SK-N-SH (cell line): ENCODE measurements at regions not wholly inside any gene's neighbourhood (a gene's known extent, or its start where the extent isn't known, plus 50 kb on each side); places are given as distances from the start of the nearest gene placed in this dataset.

Experiments used
- CTCF ChIA-PET: fragments of 300-600, 350-600 bp; formaldehyde crosslinking; extraction: SDS; loops from one replicate; lab custom pipeline; 2021; lab: Yijun Ruan, JAX
- POLR2A ChIA-PET: fragments of 350-600 bp; sonication (Branson Sonifier 250); formaldehyde crosslinking; extraction: SDS; loops from one replicate; lab custom pipeline; 2020; ENCODE audit warnings: antibody characterized with exemption, inconsistent platforms; lab: Yijun Ruan, JAX
- DNase-seq: peaks from one replicate; pipeline ENCODE4 v3.0.0; 2012
- H2AFZ ChIP-seq: fragments of 200-600 bp; sonication (generic); 2 replicates; pipeline ENCODE4 v1.8.1; 2016; ENCODE audit warnings: antibody characterized with exemption, mild to moderate bottlenecking, low read depth
- H3F3A ChIP-seq: fragments of 200-600 bp; sonication (generic); replicated peaks from 2 replicates; pipeline ENCODE3; 2016; ENCODE audit warnings: antibody characterized with exemption, mild to moderate bottlenecking; ENCODE audit not compliant: insufficient read depth
- H3K27ac ChIP-seq, 2 experiments: fragments of 200-500 bp in 1 of 2; fragments of 200-600 bp in 1 of 2; sonication (Bioruptor generic) in 1 of 2; sonication (generic), shearing (Covaris generic) in 1 of 2; 2 replicates each; pipeline versions ENCODE4 v1.5.1 to v1.6.1; 2014 to 2016; ENCODE audit warnings: low read depth in 2 of 2, inconsistent platforms in 1 of 2, low read length in 1 of 2, mild to moderate bottlenecking in 1 of 2, mixed read lengths in 1 of 2
- H3K27me3 ChIP-seq: fragments of 200-600 bp; sonication (generic), shearing (Covaris generic); 2 replicates; pipeline ENCODE4 v1.6.1; 2016; ENCODE audit warnings: mixed run types; ENCODE audit not compliant: insufficient read depth
- H3K36me3 ChIP-seq, 2 experiments: fragments of 200-500 bp in 1 of 2; fragments of 200-600 bp in 1 of 2; sonication (Bioruptor generic) in 1 of 2; sonication (generic) in 1 of 2; replicated peaks in 1 of 2; 2 replicates each; pipeline versions ENCODE3 to v1.5.1; 2014 to 2016; ENCODE audit warnings: low read length in 1 of 2, mild to moderate bottlenecking in 1 of 2; ENCODE audit not compliant: insufficient read depth in 2 of 2, control insufficient read depth in 1 of 2
- H3K4me1 ChIP-seq, 2 experiments: fragments of 200-500 bp in 1 of 2; fragments of 200-600 bp in 1 of 2; sonication (Bioruptor generic) in 1 of 2; sonication (generic), shearing (Covaris generic) in 1 of 2; 2 replicates each; pipeline versions ENCODE4 v1.5.1 to v1.6.1; 2014 to 2016; ENCODE audit warnings: low read depth in 1 of 2, low read length in 1 of 2, mixed run types in 1 of 2; ENCODE audit not compliant: insufficient read depth in 2 of 2, control insufficient read depth in 1 of 2
- H3K4me2 ChIP-seq: fragments of 200-600 bp; sonication (generic), shearing (Covaris generic); 2 replicates; pipeline ENCODE4 v1.6.1; 2017; ENCODE audit warnings: mixed run types
- H3K4me3 ChIP-seq, 2 experiments: fragments of 200-500 bp in 1 of 2; fragments of 200-600 bp in 1 of 2; sonication (Bioruptor generic) in 1 of 2; sonication (generic), shearing (Covaris generic) in 1 of 2; 2 replicates each; pipeline versions ENCODE4 v1.5.1 to v1.8.1; 2014 to 2016; ENCODE audit warnings: low read depth in 2 of 2, inconsistent platforms in 1 of 2, low read length in 1 of 2, mild to moderate bottlenecking in 1 of 2, mixed read lengths in 1 of 2, moderate library complexity in 1 of 2
- H3K79me2 ChIP-seq: fragments of 200-600 bp; sonication (generic); 2 replicates; pipeline ENCODE4 v1.8.1; 2017; ENCODE audit warnings: mild to moderate bottlenecking; ENCODE audit not compliant: insufficient read depth
- H3K9ac ChIP-seq: fragments of 200-600 bp; sonication (generic); 2 replicates; pipeline ENCODE4 v1.6.1; 2017; ENCODE audit warnings: mixed run types
- H3K9me2 ChIP-seq: fragments of 200-600 bp; sonication (generic); 2 replicates; pipeline ENCODE4 v1.6.1; 2017; ENCODE audit warnings: mixed run types
- H3K9me3 ChIP-seq: fragments of 200-600 bp; sonication (generic); 2 replicates; pipeline ENCODE4 v1.6.1; 2017; ENCODE audit warnings: mixed run types, mild to moderate bottlenecking, moderate library complexity
- H4K20me1 ChIP-seq: fragments of 200-600 bp; sonication (generic); 2 replicates; pipeline ENCODE4 v1.6.1; 2017; ENCODE audit warnings: mild to moderate bottlenecking, mixed run types; ENCODE audit not compliant: insufficient read depth
- ELF1 ChIP-seq: IDR thresholded peaks from 2 replicates; pipeline ENCODE4 v1.4.0; 2012
- EZH2phosphoT487 ChIP-seq: fragments of 200-600 bp; sonication (generic); IDR thresholded peaks from 2 replicates; pipeline ENCODE4 v1.6.1; 2017; ENCODE audit warnings: low read depth, mixed run types, mild to moderate bottlenecking, antibody characterized with exemption, moderate library complexity, borderline replicate concordance
- FOXM1 ChIP-seq: IDR thresholded peaks from 2 replicates; pipeline ENCODE4 v1.4.0; 2012; ENCODE audit warnings: low read depth, mild to moderate bottlenecking
- GATA2 ChIP-seq: sonication (generic); formaldehyde crosslinking; IDR thresholded peaks from 2 replicates; pipeline ENCODE4 v1.5.0; 2020; ENCODE audit warnings: mild to moderate bottlenecking, missing genetic modification reagents
- MEF2A ChIP-seq: IDR thresholded peaks from 2 replicates; pipeline ENCODE4 v1.4.0; 2012; ENCODE audit warnings: low read depth, borderline replicate concordance
- NFIC ChIP-seq: IDR thresholded peaks from 2 replicates; pipeline ENCODE4 v1.4.0; 2012; ENCODE audit warnings: borderline replicate concordance
- NRF1 ChIP-seq: IDR thresholded peaks from 2 replicates; pipeline ENCODE4 v1.6.1; 2012; ENCODE audit warnings: low read depth, mild to moderate bottlenecking, low read length
- PBX3 ChIP-seq: IDR thresholded peaks from 2 replicates; pipeline ENCODE4; 2012
- POLR2AphosphoS5 ChIP-seq: IDR thresholded peaks from 2 replicates; pipeline ENCODE4 v1.6.1; 2012; ENCODE audit warnings: low read depth, low read length
- RAD21 ChIP-seq: IDR thresholded peaks from 2 replicates; pipeline ENCODE4 v1.6.1; 2012; ENCODE audit warnings: mild to moderate bottlenecking, low read length
- RFX5 ChIP-seq: IDR thresholded peaks from 2 replicates; pipeline ENCODE4 v1.6.1; 2012; ENCODE audit warnings: mild to moderate bottlenecking, improper control_type of control experiment, low read length
- SIN3A ChIP-seq: IDR thresholded peaks from 2 replicates; pipeline ENCODE4 v1.6.1; 2012; ENCODE audit warnings: low read depth, mild to moderate bottlenecking, low read length, moderate library complexity, borderline replicate concordance
- TAF1 ChIP-seq: IDR thresholded peaks from 2 replicates; pipeline ENCODE4 v1.6.1; 2012; ENCODE audit warnings: low read depth, mild to moderate bottlenecking, low read length, moderate library complexity, borderline replicate concordance
- TCF12 ChIP-seq: IDR thresholded peaks from 2 replicates; pipeline ENCODE4 v1.4.0; 2012
- USF2 ChIP-seq: fragments of 150-350 bp; IDR thresholded peaks from 2 replicates; pipeline ENCODE4 v1.6.1; 2017; ENCODE audit warnings: antibody characterized with exemption, low read length, low read depth, borderline replicate concordance
- YY1 ChIP-seq: IDR thresholded peaks from 2 replicates; pipeline ENCODE4 v1.4.0; 2012; ENCODE audit warnings: low read depth, mild to moderate bottlenecking
- WGBS: methylation state at CpG from one replicate; pipeline ENCODE4 v1.1.6; 2017; ENCODE audit warnings: low lambda C conversion rate; 5-methylcytosine and 5-hydroxymethylcytosine counted together
- TF ChIP-seq, protein P1 (sequence below): IDR thresholded peaks from 2 replicates; pipeline ENCODE4 v1.4.0; 2012; ENCODE audit warnings: low read depth
- TF ChIP-seq, protein P2 (sequence below): IDR thresholded peaks from 2 replicates; pipeline ENCODE4 v1.6.1; 2012; ENCODE audit warnings: mild to moderate bottlenecking, low read depth, low read length, moderate library complexity

DNA sequence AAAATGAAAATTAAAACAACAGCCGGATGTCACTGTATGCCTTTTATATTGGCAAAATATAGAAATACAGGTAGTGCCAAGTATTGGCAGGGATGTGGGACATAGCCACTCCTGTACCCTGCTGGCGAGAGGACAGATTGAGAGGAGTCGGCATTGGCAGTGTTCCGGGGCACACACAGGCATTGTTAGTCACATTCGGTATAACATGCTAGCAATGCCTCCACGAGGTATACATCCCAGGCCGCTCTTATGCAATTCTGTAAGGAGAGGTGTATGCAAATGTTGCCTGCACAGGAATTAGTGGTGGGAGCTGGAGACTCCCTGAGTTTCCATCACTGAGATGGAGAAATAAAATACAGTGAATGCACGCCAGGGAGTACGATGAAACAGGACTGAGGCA lies 99.4 kb upstream of the DLG1 start:
- ChIA-PET POLR2A (no interaction called here), CTCF (no interaction called here)
- Histone ChIP-seq H3K4me2 (no peak overlapping the region), H3F3A (peaks cover 14% of the 10 kb centered on the region), H4K20me1 (no peaks in the 10 kb centered on the region), H3K9ac (no peak overlapping the region), H3K79me2 (no peaks in the 10 kb centered on the region), H3K27ac (no peak overlapping the region), H2AFZ (no peak overlapping the region), H3K9me2 (no peaks in the 10 kb centered on the region), H3K9me3 (no peaks in the 10 kb centered on the region), H3K27me3 (no peaks in the 10 kb centered on the region), H3K4me1 (peaks cover 11 to 16% of the 10 kb centered on the region in 2 experiments; a peak in 2 of 4 replicates), H3K4me3 (no peak overlapping the region), H3K36me3 (no peaks in the 10 kb centered on the region)
- 91% methylated on average over 9 of the region's 9 CpGs for WGBS
- peak; percentile 2 for DNase-seq
- TF ChIP-seq EZH2phosphoT487 (no peak), NRF1 (no peak), RFX5 (no peak), TAF1 (no peak), MEF2A (no peak), FOXM1 (no peak), TCF12 (no peak), NFIC (no peak), SIN3A (no peak), ELF1 (no peak), USF2 (no peak), PBX3 (no peak), YY1 (no peak), POLR2AphosphoS5 (no peak), GATA2 (no peak), RAD21 (no peak)
- TF ChIP-seq, protein P1, sequence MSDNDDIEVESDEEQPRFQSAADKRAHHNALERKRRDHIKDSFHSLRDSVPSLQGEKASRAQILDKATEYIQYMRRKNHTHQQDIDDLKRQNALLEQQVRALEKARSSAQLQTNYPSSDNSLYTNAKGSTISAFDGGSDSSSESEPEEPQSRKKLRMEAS, result no peak
- TF ChIP-seq, protein P2, sequence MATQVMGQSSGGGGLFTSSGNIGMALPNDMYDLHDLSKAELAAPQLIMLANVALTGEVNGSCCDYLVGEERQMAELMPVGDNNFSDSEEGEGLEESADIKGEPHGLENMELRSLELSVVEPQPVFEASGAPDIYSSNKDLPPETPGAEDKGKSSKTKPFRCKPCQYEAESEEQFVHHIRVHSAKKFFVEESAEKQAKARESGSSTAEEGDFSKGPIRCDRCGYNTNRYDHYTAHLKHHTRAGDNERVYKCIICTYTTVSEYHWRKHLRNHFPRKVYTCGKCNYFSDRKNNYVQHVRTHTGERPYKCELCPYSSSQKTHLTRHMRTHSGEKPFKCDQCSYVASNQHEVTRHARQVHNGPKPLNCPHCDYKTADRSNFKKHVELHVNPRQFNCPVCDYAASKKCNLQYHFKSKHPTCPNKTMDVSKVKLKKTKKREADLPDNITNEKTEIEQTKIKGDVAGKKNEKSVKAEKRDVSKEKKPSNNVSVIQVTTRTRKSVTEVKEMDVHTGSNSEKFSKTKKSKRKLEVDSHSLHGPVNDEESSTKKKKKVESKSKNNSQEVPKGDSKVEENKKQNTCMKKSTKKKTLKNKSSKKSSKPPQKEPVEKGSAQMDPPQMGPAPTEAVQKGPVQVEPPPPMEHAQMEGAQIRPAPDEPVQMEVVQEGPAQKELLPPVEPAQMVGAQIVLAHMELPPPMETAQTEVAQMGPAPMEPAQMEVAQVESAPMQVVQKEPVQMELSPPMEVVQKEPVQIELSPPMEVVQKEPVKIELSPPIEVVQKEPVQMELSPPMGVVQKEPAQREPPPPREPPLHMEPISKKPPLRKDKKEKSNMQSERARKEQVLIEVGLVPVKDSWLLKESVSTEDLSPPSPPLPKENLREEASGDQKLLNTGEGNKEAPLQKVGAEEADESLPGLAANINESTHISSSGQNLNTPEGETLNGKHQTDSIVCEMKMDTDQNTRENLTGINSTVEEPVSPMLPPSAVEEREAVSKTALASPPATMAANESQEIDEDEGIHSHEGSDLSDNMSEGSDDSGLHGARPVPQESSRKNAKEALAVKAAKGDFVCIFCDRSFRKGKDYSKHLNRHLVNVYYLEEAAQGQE, result no peak
